IMR-90 (cell line): ENCODE measurements at regions not wholly inside any gene's neighbourhood (a gene's known extent, or its start where the extent isn't known, plus 50 kb on each side); places are given as distances from the start of the nearest gene placed in this dataset.

ENCODE experiments used
- ATAC-seq: fragments of 200-7000 bp; cut with Tn5 transposase; 2 replicates; pipeline ENCODE4 v1.9.1; 2020; ENCODE audit warnings: low read depth, mild to moderate bottlenecking, moderate library complexity
- BruUV-seq: library from RNA; stranded (reverse); fragments of 400-500 nt; replicated peaks from 2 replicates; lab custom pipeline; 2021; lab: Mats Ljungman, UMichigan
- CTCF ChIA-PET: fragments of 300-600 bp; formaldehyde crosslinking; extraction: SDS; loops from one replicate; lab custom pipeline; 2021; ENCODE audit warnings: antibody characterized with exemption; lab: Yijun Ruan, JAX
- POLR2A ChIA-PET: fragments of 300-600 bp; sonication (Branson Sonifier 250); formaldehyde crosslinking; loops from one replicate; lab custom pipeline; 2022; ENCODE audit warnings: antibody characterized with exemption; ENCODE audit not compliant: unreplicated experiment; lab: Charles Lee
- DNase-seq: peaks from one replicate; pipeline ENCODE4 v3.0.0; 2013
- H2AFZ ChIP-seq: replicated peaks from 2 replicates; pipeline ENCODE3; 2013; ENCODE audit warnings: low read length, mild to moderate bottlenecking; ENCODE audit not compliant: poor library complexity
- H2AK5ac ChIP-seq: 2 replicates; pipeline ENCODE4 v1.6.1; 2013; ENCODE audit warnings: low read depth, low read length, inconsistent platforms
- H2AK9ac ChIP-seq: replicated peaks from 2 replicates; pipeline ENCODE3; 2013; ENCODE audit warnings: mild to moderate bottlenecking, low read depth, low read length, moderate library complexity; ENCODE audit not compliant: poor library complexity
- H2BK120ac ChIP-seq: 2 replicates; pipeline ENCODE4 v1.6.1; 2013; ENCODE audit warnings: low read depth, low read length, inconsistent platforms
- H2BK15ac ChIP-seq: 3 replicates; pipeline ENCODE4 v1.6.1; 2013; ENCODE audit warnings: low read depth, low read length, inconsistent platforms
- H2BK20ac ChIP-seq: 2 replicates; pipeline ENCODE4 v1.6.1; 2013; ENCODE audit warnings: low read depth, mild to moderate bottlenecking, inconsistent platforms, low read length, moderate library complexity
- H2BK5ac ChIP-seq: 2 replicates; pipeline ENCODE4 v1.6.1; 2013; ENCODE audit warnings: mild to moderate bottlenecking, low read depth, low read length, inconsistent platforms; ENCODE audit not compliant: poor library complexity, severe bottlenecking
- H3K14ac ChIP-seq: replicated peaks from 2 replicates; pipeline ENCODE4 v1.6.1; 2013; ENCODE audit warnings: low read depth, low read length, inconsistent platforms
- H3K18ac ChIP-seq: 2 replicates; pipeline ENCODE4 v1.6.1; 2013; ENCODE audit warnings: low read depth, low read length, control low read depth
- H3K23ac ChIP-seq: 2 replicates; pipeline ENCODE4 v1.6.1; 2013; ENCODE audit warnings: low read depth, low read length, inconsistent platforms
- H3K27ac ChIP-seq: 2 replicates; pipeline ENCODE4 v1.5.1; 2013; ENCODE audit warnings: mild to moderate bottlenecking, control low read depth, low read length; ENCODE audit not compliant: insufficient read depth
- H3K27me3 ChIP-seq: 2 replicates; pipeline ENCODE4 v1.6.1; 2013; ENCODE audit warnings: low read length; ENCODE audit not compliant: control insufficient read depth, insufficient read depth
- H3K36me3 ChIP-seq: 2 replicates; pipeline ENCODE4 v1.6.1; 2013; ENCODE audit warnings: low read length, mixed read lengths; ENCODE audit not compliant: control insufficient read depth, insufficient read depth
- H3K4ac ChIP-seq: 2 replicates; pipeline ENCODE4 v1.6.1; 2013; ENCODE audit warnings: low read depth, low read length, inconsistent platforms
- H3K4me1 ChIP-seq: 2 replicates; pipeline ENCODE4 v1.6.1; 2013; ENCODE audit warnings: low read length, mixed read lengths; ENCODE audit not compliant: control insufficient read depth, insufficient read depth
- H3K4me2 ChIP-seq: 2 replicates; pipeline ENCODE4 v1.6.1; 2013; ENCODE audit warnings: low read depth, mild to moderate bottlenecking, control low read depth, low read length, moderate library complexity
- H3K4me3 ChIP-seq: 2 replicates; pipeline ENCODE4 v1.5.1; 2013; ENCODE audit warnings: low read depth, mild to moderate bottlenecking, control low read depth, low read length, moderate library complexity; ENCODE audit not compliant: insufficient read depth
- H3K56ac ChIP-seq: 2 replicates; pipeline ENCODE4 v1.6.1; 2013; ENCODE audit warnings: low read length, inconsistent platforms; ENCODE audit not compliant: insufficient read depth; ENCODE audit errors: extremely low read depth
- H3K79me1 ChIP-seq, 2 experiments: 2 replicates each; pipeline ENCODE4 v1.6.1; 2013; ENCODE audit warnings: low read length in 2 of 2, inconsistent platforms in 1 of 2, low read depth in 1 of 2
- H3K9ac ChIP-seq: 2 replicates; pipeline ENCODE4 v1.6.1; 2013; ENCODE audit warnings: low read depth, low read length, control low read depth
- H3K9me1 ChIP-seq: 2 replicates; pipeline ENCODE4 v1.6.1; 2013; ENCODE audit warnings: low read length, inconsistent platforms; ENCODE audit not compliant: insufficient read depth
- H3K9me3 ChIP-seq: 2 replicates; pipeline ENCODE4 v1.6.1; 2013; ENCODE audit warnings: low read length; ENCODE audit not compliant: control insufficient read depth, insufficient read depth
- H4K20me1 ChIP-seq: 2 replicates; pipeline ENCODE4 v1.6.1; 2013; ENCODE audit warnings: low read length, inconsistent platforms; ENCODE audit not compliant: insufficient read depth
- H4K5ac ChIP-seq: 2 replicates; pipeline ENCODE4 v1.6.1; 2013; ENCODE audit warnings: mild to moderate bottlenecking, low read depth, low read length, control low read depth
- H4K8ac ChIP-seq, 2 experiments: 2 replicates each; pipeline ENCODE4 v1.6.1; 2013; ENCODE audit warnings: low read depth in 2 of 2, low read length in 2 of 2, control low read depth in 1 of 2, inconsistent platforms in 1 of 2
- H4K91ac ChIP-seq: 2 replicates; pipeline ENCODE4 v1.6.1; 2013; ENCODE audit warnings: low read depth, low read length, inconsistent platforms; ENCODE audit not compliant: insufficient read depth
- CHD1 ChIP-seq: IDR thresholded peaks from 2 replicates; pipeline ENCODE4 v1.6.1; 2012; ENCODE audit warnings: low read depth, low read length, improper control_type of control experiment
- CTCF ChIP-seq: conservative IDR thresholded peaks from 2 replicates; pipeline ENCODE4 v1.5.1; 2012; ENCODE audit warnings: mild to moderate bottlenecking, low read depth, low read length, improper control_type of control experiment
- FOS ChIP-seq: fragments of 150-350 bp; IDR thresholded peaks from 2 replicates; pipeline ENCODE4 v1.6.1; 2016; ENCODE audit warnings: low read depth, low read length
- MAFK ChIP-seq: IDR thresholded peaks from 2 replicates; pipeline ENCODE4 v1.6.1; 2012; ENCODE audit warnings: low read depth, low read length, improper control_type of control experiment
- MXI1 ChIP-seq: IDR thresholded peaks from 2 replicates; pipeline ENCODE4 v1.6.1; 2012; ENCODE audit warnings: low read depth, mild to moderate bottlenecking, low read length, moderate library complexity, borderline replicate concordance
- POLR2A ChIP-seq: IDR thresholded peaks from 2 replicates; pipeline ENCODE4 v1.6.1; 2012; ENCODE audit warnings: mild to moderate bottlenecking, low read depth, low read length
- RAD21 ChIP-seq: IDR thresholded peaks from 2 replicates; pipeline ENCODE4 v1.6.1; 2012; ENCODE audit warnings: low read length, improper control_type of control experiment
- RFX5 ChIP-seq: IDR thresholded peaks from 2 replicates; pipeline ENCODE4 v1.8.0; 2012; ENCODE audit warnings: low read depth, mild to moderate bottlenecking, low read length, moderate library complexity
- WGBS, 2 experiments: methylation state at CpG; one replicate each; pipeline versions ENCODE4 v1.1.5 to v1.1.7; 2013; ENCODE audit warnings: missing lambda C conversion rate in 2 of 2; ENCODE audit not compliant: insufficient read length in 1 of 2; ENCODE audit errors: extremely low coverage in 2 of 2; 5-methylcytosine and 5-hydroxymethylcytosine counted together
- dilution Hi-C: fragments of 300-500 bp; cut with HindIII; formaldehyde crosslinking; loops from one replicate; pipeline ENCODE4 v1.14.3; 2018; ENCODE audit warnings: low sequenced_read_pairs; ENCODE audit not compliant: unreplicated experiment
- in situ Hi-C: fragments of 300-500 bp; cut with MboI; formaldehyde crosslinking; loops from 3 replicates; pipeline ENCODE4 v1.14.3; 2019; ENCODE audit warnings: low sequenced_read_pairs, inconsistent platforms, mixed read lengths
- intact Hi-C: fragments of 100-400 bp; cut with micrococcal nuclease; formaldehyde crosslinking; loops from 2 replicates; pipeline ENCODE4 v1.10.0; 2022

DNA sequence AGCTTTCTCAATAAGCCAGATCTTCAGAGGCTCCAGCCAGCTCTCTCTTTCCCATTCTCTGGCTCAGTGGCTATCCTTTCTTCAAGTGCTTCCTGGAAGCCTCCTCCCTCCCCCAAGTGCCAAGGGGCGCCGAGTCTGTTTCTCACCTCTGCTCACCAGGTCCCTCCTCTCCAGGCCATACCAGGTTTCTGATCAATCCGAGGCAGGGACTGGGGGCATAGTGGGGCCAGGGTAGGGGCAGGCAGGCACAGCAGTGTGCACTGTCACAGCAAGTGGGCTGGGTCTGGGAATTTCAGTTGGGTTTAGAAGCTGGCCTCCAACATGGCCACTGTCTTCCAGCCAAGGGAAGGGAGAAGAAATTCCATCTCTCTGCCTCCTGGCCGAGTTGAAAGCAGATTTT, 56.5 kb downstream of the NAV1 start:
- TF ChIP-seq FOS (no peak), MAFK (no peak), RAD21 (no peak), POLR2A (no peak), RFX5 (no peak), CHD1 (no peak), MXI1 (no peak), CTCF (no peak)
- no peak overlapping the region for H3K18ac ChIP-seq
- H4K20me1 ChIP-seq = peaks cover 42% of the 10 kb centered on the region
- no peak overlapping the region for H3K4ac ChIP-seq
- WGBS, 2 experiments = no CpG with 5 or more reads among the region's 4 CpGs
- H4K91ac ChIP-seq = no peak overlapping the region
- no peak overlapping the region for H3K9ac ChIP-seq
- H2AFZ ChIP-seq = no peak overlapping the region
- in situ Hi-C loops (no loop called here), dilution Hi-C loops (no loop called here), intact Hi-C loops (no loop called here)
- CTCF ChIA-PET = no interaction called here
- no peaks in the 10 kb centered on the region for H3K9me3 ChIP-seq
- H2BK120ac ChIP-seq = no peak overlapping the region
- BruUV-seq = no TSS peak
- no peak overlapping the region for H3K4me2 ChIP-seq
- H3K4me3 ChIP-seq = no peak overlapping the region
- H4K5ac ChIP-seq = no peak overlapping the region
- no peak overlapping the region for H2BK5ac ChIP-seq
- H3K9me1 ChIP-seq = peaks cover 52% of the 10 kb centered on the region
- no peak overlapping the region for H2AK5ac ChIP-seq
- POLR2A ChIA-PET = no interaction called here
- DNase-seq (no peak), ATAC-seq (no peak)
- no peak overlapping the region for H4K8ac ChIP-seq
- no peak overlapping the region for H3K56ac ChIP-seq
- H2BK20ac ChIP-seq = no peak overlapping the region
- peaks cover 35 to 91% of the 10 kb centered on the region in 2 experiments for H3K79me1 ChIP-seq
- H2AK9ac ChIP-seq = no peak overlapping the region
- no peak overlapping the region for H3K27ac ChIP-seq
- no peaks in the 10 kb centered on the region for H3K27me3 ChIP-seq
- H3K4me1 ChIP-seq = peaks cover 24% of the 10 kb centered on the region
- peaks cover 4% of the 10 kb centered on the region; the same call in 1 of the 2 replicates for H3K36me3 ChIP-seq
- no peak overlapping the region for H2BK15ac ChIP-seq
- no peak overlapping the region for H3K23ac ChIP-seq
- no peak overlapping the region for H3K14ac ChIP-seq
